ENCODE measurements at regions not wholly inside any gene's neighbourhood (a gene's known extent, or its start where the extent isn't known, plus 50 kb on each side); places are given as distances from the start of the nearest gene placed in this dataset.

- peak overlapping the region; percentile 50 for H3K27ac ChIP-seq
- peak; percentile 57 for TF ChIP-seq CTCF (conservative IDR thresholded peaks at IDR 0.05)
Measured at GRCh38 chr4:168028568-168028967, 63.8 kb upstream of the ANXA10 start.

DNA sequence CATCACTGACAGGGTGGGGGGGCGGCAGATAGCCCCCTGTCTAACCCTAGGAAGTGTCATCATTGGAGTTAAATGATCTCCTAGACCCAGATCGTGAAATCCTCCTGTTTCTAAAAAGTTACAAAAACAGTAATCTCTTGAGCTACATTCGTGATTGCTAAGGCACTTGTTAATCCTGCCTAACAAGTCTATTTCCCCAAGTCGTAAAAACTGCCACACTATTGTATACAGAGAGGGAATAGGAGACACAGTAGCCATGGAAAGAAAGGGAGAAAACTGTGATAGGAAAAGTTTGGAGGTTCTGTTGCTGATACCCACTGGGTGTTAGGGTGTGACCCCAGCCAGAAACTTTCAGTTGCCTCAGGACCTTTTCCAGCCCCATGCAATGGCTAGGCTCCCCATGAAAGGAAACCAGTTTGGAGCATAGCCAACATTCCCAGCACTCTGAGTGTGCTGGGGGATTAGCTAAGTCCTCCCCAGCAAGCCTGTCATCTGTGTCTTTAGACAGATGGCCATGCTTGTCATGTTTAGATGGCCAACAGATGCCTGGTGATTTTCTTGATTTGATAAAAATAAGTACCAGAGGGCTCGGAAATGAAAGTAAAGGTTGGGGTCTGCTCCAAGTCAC lies 63.3 kb upstream of the ANXA10 start:
- TF ChIP-seq CTCF (conservative IDR thresholded peaks at IDR 0.05): no peak
- H3K27ac ChIP-seq: peak overlapping the region; percentile 50

DNA sequence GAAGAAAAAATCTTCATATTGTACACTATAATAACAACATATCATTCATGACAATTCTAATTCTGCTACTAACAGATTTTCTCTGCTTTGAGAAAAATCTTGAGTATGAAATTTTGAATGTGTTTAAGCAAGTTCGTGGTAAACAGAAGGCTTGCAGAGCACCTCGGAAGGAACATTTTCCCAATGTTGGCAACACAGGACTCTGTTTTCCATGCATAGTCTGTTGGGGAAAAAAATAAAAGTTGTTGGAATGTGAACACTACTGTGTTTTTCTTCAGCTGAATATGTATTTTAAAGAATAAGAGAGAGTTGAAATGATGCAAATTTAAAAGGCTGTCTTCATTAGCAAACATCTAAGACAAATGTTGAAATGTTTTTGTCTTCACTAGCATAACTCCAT lies 54.7 kb upstream of the ANXA10 start:
- no peak for TF ChIP-seq CTCF (conservative IDR thresholded peaks at IDR 0.05)

DNA sequence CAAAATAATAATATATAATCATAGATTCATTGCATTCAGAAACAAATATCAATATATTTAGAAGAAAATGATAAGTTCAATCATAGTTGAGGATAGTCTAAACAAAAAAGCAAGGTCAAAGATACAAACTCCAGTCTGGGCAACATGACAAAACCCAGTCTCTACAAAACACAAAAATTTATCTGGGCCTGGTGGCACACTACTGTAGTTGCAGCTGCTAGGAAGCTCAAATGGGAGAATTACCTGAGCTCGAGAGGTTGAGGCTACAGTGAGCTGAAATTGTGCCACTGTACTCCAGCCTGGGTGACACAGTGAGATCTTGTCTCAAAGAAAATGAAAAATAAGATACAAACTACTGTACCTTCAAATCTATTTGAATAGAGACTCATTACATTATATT lies 52.7 kb upstream of the ANXA10 start:
- H3K27ac ChIP-seq: no peak overlapping the region

More for the DNA sequence above, 54.7 kb upstream of the ANXA10 start:
- H3K27ac ChIP-seq: no peak overlapping the region

More for the DNA sequence above, 52.7 kb upstream of the ANXA10 start:
- no peak for TF ChIP-seq CTCF (conservative IDR thresholded peaks at IDR 0.05)

Data from VCaP (cell line).